HG02588 (cell line): ENCODE measurements at regions not wholly inside any gene's neighbourhood (a gene's known extent, or its start where the extent isn't known, plus 50 kb on each side); places are given as distances from the start of the nearest gene placed in this dataset.

Experiments used
- ATAC-seq: cut with Tn5 transposase; IDR thresholded peaks from one replicate; pipeline ENCODE4 v1.9.1; 2021; ENCODE audit warnings: mild to moderate bottlenecking, moderate library complexity; ENCODE audit not compliant: unreplicated experiment

GRCh38 chr5:35436400-35437057 lies 181.1 kb upstream of the SPEF2 start:
- ATAC-seq, result no peak

- no peak for ATAC-seq
Observed at GRCh38 chr5:35430381-35431162, 187.1 kb upstream of the SPEF2 start.

DNA sequence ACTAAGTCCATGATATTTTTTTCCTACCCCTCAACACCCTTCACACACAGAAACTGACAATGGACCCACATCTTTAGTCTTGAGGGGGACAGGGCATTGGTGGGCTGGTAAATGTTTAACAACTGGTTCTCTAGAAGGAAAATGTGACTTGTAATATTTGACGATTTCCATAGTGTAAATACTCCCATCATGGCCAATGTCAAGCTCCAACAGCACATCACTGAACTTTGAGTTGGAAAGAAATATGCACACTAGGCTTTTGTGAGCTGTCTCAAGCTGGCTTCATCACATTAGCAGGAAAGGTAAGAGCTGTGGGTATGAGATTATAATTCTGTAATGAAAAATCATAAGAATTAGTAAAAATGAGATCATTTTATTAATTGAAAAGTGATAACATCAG lies 189.9 kb upstream of the PRLR start:
- ATAC-seq, result no peak

DNA sequence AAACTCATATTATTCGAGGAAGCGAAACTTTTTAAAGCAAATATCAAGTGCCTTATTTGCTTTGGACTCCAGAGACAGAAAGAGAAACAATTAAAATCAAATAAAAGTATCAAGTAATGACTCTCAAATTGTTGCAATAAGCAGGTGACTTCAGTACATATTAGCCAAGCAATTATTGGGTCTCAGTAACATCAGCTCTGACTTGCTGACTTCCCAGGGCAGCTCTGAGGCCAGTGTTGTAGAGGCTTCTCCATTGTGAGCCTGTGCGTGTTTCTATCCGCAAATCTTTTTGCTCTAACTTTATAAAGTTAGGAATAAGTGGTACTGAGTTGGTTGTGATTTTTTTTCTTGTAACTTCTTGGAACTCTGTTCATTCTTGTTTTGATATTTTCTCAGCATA lies 186.8 kb upstream of the PRLR start:
- no peak for ATAC-seq

- ATAC-seq, result no peak
Observed at GRCh38 chr5:35416217-35416988, 186.1 kb upstream of the PRLR start.

- ATAC-seq, result no peak
Observed at GRCh38 chr5:35415309-35415708, 185.0 kb upstream of the PRLR start.

DNA sequence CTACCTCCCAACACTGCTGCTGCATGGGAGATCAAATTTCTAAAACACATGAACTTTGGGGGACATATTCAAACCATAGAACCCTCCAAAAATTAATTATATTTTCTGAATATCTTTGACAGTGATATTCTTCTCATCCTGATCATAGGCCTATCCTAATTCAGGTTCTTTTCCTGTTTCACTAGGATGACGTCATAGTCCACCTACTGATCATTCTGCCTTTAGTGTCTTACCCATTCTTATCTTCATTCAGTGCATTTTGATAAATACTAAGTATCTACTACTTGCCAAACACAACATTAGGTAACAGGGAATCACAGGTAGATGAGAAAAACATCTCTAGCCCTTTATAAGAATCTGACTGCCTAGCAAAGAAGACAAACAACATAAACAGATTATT lies 179.1 kb upstream of the PRLR start:
- no peak for ATAC-seq

GRCh38 chr5:35408146-35408545 lies 177.9 kb upstream of the PRLR start:
- ATAC-seq, result no peak

- ATAC-seq, result no peak
Observed at GRCh38 chr5:35407697-35408096, 177.4 kb upstream of the PRLR start.

DNA sequence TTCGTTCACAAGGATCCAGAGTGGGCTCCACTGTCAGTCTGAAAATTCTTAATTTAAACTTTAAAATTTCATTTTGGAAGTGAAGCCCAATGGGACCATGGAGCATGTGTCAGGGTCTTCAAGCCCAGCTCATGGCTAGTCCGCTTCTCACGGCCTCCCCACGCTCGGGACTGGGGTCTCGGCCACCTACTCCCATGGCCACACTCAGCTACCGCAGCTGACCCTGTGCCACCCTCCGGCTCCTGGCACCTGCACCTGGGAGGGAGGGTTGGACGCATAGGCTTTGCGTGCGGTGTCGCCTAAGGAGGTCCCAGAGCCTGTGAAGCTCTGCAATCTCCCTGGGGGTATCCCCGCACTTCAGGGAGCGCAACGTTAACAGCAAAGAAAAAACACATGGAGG lies 175.7 kb upstream of the PRLR start:
- ATAC-seq, result no peak

- no peak for ATAC-seq
Observed at GRCh38 chr5:35404701-35405100, 174.4 kb upstream of the PRLR start.

- no peak for ATAC-seq
Observed at GRCh38 chr5:35393901-35394300, 163.6 kb upstream of the PRLR start.

DNA sequence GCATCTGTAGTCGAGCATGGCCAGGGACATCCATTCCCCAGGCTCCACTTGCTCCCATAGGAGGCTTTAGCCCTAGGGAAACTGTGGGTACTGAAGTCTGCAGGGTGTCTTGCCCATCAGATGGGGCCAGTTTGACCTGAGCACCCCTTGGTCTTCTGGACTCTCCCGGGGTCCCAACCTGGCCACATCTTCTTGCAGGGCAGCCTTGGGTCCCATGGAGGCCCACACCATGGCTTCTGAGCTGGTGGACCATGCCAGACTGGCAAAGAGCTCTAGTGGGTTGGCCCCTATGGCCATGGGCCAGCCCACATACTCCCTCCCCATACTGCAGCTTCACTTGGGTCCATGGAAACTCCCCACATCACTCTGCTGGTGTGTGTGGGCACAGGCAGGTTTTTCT lies 154.4 kb upstream of the PRLR start:
- no peak for ATAC-seq

GRCh38 chr5:35383041-35383440 lies 152.8 kb upstream of the PRLR start:
- ATAC-seq, result no peak

DNA sequence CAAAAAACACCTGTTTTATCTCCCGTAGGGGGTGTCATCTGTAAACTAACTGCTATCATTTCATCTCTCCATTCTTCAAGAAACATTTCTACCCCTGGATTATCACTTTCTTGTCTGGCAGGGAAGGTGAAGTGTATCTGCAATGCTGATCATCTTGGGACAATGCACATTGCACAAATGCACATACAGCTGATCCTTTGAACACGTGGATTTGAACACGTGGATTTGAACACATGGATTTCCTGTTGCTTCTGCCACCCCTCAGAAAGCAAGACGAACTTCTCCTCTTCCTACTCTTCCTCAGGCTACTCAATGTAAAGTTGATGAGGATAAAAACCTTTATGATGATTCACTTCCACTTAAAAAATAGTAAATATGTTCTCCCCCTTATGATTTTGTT lies 147.4 kb upstream of the PRLR start:
- ATAC-seq, result no peak

- no peak for ATAC-seq
Observed at GRCh38 chr5:35374584-35374983, 144.3 kb upstream of the PRLR start.

GRCh38 chr5:35373249-35373648 lies 143.0 kb upstream of the PRLR start:
- no peak for ATAC-seq

GRCh38 chr5:35372482-35372881 lies 142.2 kb upstream of the PRLR start:
- ATAC-seq, result no peak

GRCh38 chr5:35371951-35372426 lies 141.7 kb upstream of the PRLR start:
- ATAC-seq, result no peak

DNA sequence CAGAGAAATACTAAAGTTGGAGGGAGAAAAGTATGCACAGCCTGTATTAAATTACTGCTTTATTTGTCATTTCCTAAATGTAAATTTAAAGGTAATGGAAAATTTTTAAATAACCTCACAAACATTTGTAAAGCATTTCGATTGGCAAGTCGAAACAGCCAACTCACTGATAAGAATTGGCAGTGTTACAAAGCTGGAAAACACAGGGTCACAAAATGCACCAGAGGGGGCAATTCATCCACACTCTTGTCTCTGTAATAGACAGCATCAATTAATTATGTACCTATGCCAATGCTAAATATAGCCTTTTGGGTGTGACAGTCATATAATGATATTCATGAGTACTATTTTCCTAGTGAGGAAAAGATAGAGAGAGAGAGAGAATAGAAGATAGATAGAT lies 140.6 kb upstream of the PRLR start:
- no peak for ATAC-seq

DNA sequence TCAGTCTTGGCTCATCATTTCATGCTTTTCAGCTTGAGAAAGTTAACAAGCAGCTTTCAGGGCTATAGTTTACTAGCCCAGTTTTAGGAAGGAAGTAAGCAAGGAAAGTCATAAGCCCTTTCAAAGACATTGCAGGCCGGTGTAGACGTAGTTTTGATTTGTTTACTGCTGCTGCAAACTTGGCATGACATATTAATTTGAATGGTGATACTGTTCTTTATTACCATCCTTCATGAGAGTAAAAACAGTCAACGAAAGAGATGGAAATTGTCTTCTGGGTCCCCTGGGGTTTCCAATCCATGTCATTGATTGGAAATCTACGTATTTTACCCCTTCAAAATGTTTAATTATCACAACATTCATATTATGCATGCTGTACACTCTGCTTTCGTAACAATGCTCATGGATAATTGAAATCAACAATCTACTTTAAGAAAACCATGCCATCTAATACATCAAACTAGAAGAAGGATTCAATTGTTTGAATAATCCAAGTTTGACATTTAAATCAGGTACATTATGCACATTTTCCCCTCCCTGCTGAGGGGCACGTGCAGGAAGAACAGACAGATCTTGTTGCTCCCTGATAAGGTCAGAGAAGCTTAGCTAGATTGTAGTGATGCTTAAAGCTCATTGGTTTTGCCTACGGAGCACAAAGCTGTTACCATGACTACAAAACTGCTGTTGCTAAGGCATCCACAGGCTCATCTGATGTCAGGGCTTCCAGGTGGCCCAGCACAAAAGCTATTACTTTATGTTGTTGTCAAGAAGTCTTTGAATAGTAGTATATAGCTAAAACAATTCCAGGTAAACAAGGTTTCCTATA lies 139.9 kb upstream of the PRLR start:
- ATAC-seq, result no peak
